GM23248 (cell line): ENCODE measurements at regions not wholly inside any gene's neighbourhood (a gene's known extent, or its start where the extent isn't known, plus 50 kb on each side); places are given as distances from the start of the nearest gene placed in this dataset.

Experiments
- EZH2 ChIP-seq: fragments of 200-600 bp; sonication (generic); IDR thresholded peaks from 2 replicates; pipeline ENCODE4 v1.6.1; 2018; ENCODE audit warnings: antibody characterized with exemption, mild to moderate bottlenecking; ENCODE audit not compliant: insufficient read depth, poor library complexity, severe bottlenecking
- EZH2phosphoT487 ChIP-seq: fragments of 200-600 bp; sonication (generic); IDR thresholded peaks from 2 replicates; pipeline ENCODE4 v1.6.1; 2018; ENCODE audit warnings: antibody characterized with exemption, moderate library complexity, mild to moderate bottlenecking, low read depth; ENCODE audit not compliant: insufficient read depth

- TF ChIP-seq EZH2phosphoT487 (no peak), EZH2 (no peak)
Measured at GRCh38 chr18:38321262-38321661, 755.7 kb upstream of the CELF4 start.
